GM08714 (cell line): ENCODE measurements at regions not wholly inside any gene's neighbourhood (a gene's known extent, or its start where the extent isn't known, plus 50 kb on each side); places are given as distances from the start of the nearest gene placed in this dataset.
"Not testable (repeated sequence)": the region's sequence is repeated elsewhere in the genome, so short reads cannot be mapped to it uniquely, and the experiment has no call there.

ENCODE experiments used
- H3K4me3 ChIP-seq: fragments of 200-500 bp; sonication (Bioruptor generic); 2 replicates; pipeline ENCODE4 v1.5.1; 2014; ENCODE audit warnings: mild to moderate bottlenecking, low read length, inconsistent platforms
- ZNF274 ChIP-seq: IDR thresholded peaks from 2 replicates; pipeline ENCODE4 v1.6.1; 2012; ENCODE audit warnings: mild to moderate bottlenecking, low read depth, low read length

GRCh38 chr14:88961214-88961613 lies 136.8 kb downstream of the TTC8 start:
- TF ChIP-seq ZNF274, result no peak
- H3K4me3 ChIP-seq, result no peak overlapping the region

DNA sequence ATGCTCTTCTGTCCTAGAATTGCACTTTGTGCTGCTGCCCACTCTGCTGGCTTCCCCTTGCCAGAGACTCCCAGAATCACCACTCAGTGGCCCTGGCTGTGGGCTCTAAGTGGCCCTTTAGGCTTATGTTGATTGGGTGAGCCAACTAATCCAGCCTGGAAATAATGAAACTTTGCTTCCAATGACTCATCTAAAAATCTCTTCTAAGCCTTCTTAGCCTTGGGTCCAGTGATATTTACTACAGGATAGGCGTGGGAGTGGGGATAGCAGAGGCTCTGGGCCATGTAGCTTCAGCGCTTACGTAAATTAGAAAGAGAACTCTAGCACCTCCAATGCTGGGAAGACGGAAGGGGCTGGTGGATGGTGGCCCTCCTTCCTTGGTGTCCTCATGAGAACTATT lies 137.9 kb downstream of the TTC8 start:
- no peak overlapping the region for H3K4me3 ChIP-seq
- no peak for TF ChIP-seq ZNF274

- no peak for TF ChIP-seq ZNF274
- H3K4me3 ChIP-seq, result no peak overlapping the region
These were observed 142.8 kb downstream of the TTC8 start for GRCh38 chr14:88967299-88967698.

DNA sequence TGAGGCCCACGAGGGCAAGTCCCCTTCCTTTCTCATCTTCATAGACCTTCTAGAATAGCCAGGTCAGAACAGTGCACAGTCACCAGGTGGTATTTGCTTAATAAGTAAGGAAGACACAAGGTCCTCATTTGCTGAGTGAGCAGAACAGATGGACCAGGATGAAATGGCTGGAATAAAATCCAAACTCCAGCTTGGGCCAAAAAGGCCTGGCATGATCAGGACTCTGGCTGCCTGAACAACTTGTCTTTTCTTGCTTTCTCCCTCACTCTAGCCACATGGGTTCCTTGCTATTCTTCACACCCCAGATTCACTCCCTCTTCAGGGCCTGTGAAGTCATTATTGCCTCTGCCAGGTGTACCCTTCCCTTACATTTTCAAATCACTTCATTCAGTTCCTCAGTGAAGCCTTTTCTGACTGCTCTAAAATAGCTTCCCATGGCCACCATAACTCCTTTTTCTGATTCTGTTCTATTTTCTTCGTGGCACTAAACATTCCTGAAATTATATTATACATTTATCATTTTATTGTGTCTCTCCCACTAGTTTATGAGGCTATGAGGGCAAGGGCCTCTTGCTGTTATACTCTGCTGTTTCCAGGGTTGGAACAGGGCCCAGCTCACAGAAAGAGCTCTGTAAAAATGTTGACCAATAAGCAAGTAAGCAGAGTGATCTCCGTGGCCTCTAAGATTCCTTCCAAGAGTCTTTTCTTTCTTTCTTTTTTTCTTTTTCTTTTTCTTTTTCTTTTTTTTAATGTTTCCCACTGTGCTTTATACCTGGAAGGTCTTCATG lies 150.8 kb downstream of the TTC8 start:
- TF ChIP-seq ZNF274, result no peak
- H3K4me3 ChIP-seq, result no peak overlapping the region

- no peak for TF ChIP-seq ZNF274
- H3K4me3 ChIP-seq, result no peak overlapping the region
These were observed 151.5 kb downstream of the TTC8 start for GRCh38 chr14:88975926-88976325.

DNA sequence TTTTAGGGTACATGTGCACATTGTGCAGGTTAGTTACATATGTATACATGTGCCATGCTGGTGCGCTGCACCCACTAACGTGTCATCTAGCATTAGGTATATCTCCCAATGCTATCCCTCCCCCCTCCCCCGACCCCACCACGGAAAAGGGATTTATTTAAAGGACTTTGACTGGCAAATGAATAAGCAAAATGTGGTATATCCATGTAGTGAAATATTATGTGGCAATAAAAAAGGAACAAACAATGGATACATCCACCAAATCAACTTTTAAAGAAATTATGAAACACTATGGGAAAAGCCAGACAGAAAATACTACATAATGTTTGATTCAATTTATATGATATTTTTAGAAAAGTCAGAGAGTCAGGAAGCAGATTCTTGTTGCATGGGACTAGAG lies 156.5 kb downstream of the TTC8 start:
- not testable (repeated sequence) for H3K4me3 ChIP-seq

- H3K4me3 ChIP-seq, result no peak overlapping the region
- TF ChIP-seq ZNF274, result no peak
These were observed 157.5 kb downstream of the TTC8 start for GRCh38 chr14:88981948-88982347.

- no peak for TF ChIP-seq ZNF274
These were observed 159.3 kb downstream of the TTC8 start for GRCh38 chr14:88983755-88984154.

GRCh38 chr14:88985654-88986053 lies 161.2 kb downstream of the TTC8 start:
- no peak overlapping the region for H3K4me3 ChIP-seq
- no peak for TF ChIP-seq ZNF274

More at GRCh38 chr14:88983755-88984154, 159.3 kb downstream of the TTC8 start:
- H3K4me3 ChIP-seq, result no peak overlapping the region

DNA sequence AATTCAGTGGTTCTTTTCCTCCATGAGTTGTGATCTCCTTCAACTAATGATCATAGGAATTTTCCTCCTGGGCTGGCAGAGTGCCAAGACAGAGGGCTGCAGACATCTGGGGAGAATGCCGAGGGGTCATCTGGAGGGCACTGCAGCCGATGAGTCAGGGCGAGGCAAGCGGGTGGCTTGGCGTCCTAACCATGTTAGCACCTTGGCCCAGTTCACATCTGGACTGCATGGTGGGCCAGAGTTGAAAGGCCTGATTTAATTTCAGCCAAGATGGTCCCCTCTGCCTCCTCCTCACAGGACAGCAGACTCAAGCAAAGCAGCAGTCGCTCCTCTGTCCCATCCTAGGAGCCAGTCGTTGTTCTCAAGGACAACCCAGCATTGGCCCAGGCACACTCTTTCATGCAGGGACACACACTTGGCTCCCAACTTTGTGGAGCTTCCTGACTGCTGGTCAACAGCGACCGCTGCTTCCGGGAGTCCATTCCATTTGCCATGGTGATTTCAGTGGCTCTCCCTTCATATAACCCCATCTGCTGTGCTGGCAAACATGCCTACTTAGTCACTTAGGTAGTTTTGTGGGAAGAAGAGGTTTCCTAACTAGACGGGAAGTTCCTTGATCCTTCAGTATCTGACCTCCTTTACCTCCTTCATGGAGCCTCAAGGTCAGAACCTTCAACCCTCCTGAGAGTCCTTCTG lies 161.8 kb downstream of the TTC8 start:
- no peak for TF ChIP-seq ZNF274
- H3K4me3 ChIP-seq, result no peak overlapping the region

GRCh38 chr14:88986908-88987307 lies 162.5 kb downstream of the TTC8 start:
- H3K4me3 ChIP-seq, result not testable (repeated sequence)

DNA sequence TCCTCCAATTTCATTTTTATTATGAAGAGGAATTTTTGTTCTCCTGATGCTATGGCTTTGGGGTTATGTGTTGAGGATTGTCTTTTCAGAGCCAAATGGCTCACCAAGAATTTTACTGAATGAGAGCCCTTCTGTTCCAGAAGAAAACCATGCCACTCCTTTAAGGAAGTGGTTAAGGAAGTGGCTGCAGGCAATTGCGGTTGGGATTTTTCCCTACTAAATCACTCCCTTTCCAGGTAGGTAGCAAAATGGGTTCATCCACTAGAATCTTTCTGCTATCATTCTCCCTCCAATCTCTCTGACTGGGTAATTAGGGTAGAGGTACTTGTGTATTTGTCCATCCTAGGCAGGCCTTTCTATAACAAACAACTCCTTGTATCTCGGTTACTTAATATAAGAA lies 163.1 kb downstream of the TTC8 start:
- no peak for TF ChIP-seq ZNF274
- H3K4me3 ChIP-seq, result no peak overlapping the region

- no peak overlapping the region for H3K4me3 ChIP-seq
- no peak for TF ChIP-seq ZNF274
These were observed 165.5 kb downstream of the TTC8 start for GRCh38 chr14:88989911-88990310.

GRCh38 chr14:88990856-88991255 lies 166.4 kb downstream of the TTC8 start:
- TF ChIP-seq ZNF274, result no peak
- no peak overlapping the region for H3K4me3 ChIP-seq

- no peak overlapping the region for H3K4me3 ChIP-seq
- TF ChIP-seq ZNF274, result no peak
These were observed 167.6 kb downstream of the TTC8 start for GRCh38 chr14:88992011-88992410.
